CD4-positive, alpha-beta T cell treated with Interleukin-6 at 100 ng/mL for 8 hours (primary cell): ENCODE measurements at regions not wholly inside any gene's neighbourhood (a gene's known extent, or its start where the extent isn't known, plus 50 kb on each side); places are given as distances from the start of the nearest gene placed in this dataset.

Experiments
- DNase-seq: peaks from one replicate; pipeline ENCODE4 v3.0.0-alpha.2; 2020; ENCODE audit warnings: mixed read lengths, low spot score

DNA sequence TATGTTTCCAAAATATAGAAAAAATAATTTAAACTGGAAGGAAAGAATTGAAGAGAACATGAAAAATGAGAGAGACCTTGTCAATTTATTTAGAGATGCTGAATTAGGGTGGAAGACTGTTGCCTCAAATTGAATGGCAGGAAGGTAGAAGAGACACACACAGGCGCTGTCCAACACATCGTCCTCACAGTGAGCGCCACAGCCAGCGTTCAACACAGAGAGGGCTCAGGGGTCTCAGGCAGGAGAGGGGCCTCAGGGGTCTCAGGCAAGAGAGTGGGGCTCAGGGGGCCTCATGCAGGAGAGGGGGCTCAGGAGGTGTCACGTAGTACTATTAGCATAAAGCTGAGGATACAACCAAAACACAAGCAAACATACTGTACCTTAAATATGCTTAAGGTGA is 65.7 kb downstream of the TMEM18 start:
- DNase-seq: no peak

DNA sequence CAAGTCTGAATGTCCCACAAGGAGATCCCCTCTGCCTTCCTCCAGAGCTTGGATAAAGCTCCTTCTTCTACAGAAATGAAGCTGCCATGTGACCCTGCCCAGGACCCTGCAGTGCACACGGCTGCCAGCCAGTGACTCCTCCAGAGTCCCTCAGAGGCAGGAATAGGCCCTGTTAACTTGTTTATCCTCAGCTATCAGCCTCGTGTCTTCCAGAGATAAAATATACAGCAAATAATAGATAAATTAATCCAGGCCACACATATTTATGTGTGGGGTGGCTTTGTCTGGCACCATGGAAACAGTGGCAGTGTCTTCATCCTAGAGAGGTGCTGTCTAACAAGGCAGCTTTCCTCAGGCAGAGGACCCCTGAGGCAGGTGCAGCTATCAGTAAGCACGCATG is 66.7 kb downstream of the TMEM18 start:
- DNase-seq: no peak

- DNase-seq: no peak
Measured at GRCh38 chr2:609881-610280, 67.3 kb downstream of the TMEM18 start.

- no peak for DNase-seq
Measured at GRCh38 chr2:609449-609848, 67.8 kb downstream of the TMEM18 start.

DNA sequence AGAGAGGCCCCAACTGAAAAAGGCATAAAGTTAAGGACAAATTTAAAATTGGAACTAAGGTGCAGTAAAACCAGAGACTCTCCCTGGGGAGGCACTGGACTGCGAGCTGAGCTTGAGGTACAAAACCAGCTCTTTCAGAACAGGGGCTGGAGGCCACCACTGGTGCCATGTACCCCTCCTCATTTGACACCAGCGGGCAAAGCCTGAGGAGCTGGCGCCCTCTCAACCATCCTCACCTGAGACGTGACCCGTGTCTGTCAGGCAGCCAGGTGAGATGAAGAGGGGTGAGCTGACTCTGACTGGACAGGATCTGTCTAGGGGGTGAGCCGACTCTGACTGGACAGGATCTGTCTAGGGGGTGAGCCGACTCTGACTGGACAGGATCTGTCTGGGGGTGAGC is 68.5 kb downstream of the TMEM18 start:
- DNase-seq: no peak

- DNase-seq: no peak
Measured at GRCh38 chr2:608297-608696, 68.9 kb downstream of the TMEM18 start.

GRCh38 chr2:607709-608108 is 69.5 kb downstream of the TMEM18 start:
- no peak for DNase-seq

GRCh38 chr2:607172-607571 is 70.0 kb downstream of the TMEM18 start:
- DNase-seq: no peak

DNA sequence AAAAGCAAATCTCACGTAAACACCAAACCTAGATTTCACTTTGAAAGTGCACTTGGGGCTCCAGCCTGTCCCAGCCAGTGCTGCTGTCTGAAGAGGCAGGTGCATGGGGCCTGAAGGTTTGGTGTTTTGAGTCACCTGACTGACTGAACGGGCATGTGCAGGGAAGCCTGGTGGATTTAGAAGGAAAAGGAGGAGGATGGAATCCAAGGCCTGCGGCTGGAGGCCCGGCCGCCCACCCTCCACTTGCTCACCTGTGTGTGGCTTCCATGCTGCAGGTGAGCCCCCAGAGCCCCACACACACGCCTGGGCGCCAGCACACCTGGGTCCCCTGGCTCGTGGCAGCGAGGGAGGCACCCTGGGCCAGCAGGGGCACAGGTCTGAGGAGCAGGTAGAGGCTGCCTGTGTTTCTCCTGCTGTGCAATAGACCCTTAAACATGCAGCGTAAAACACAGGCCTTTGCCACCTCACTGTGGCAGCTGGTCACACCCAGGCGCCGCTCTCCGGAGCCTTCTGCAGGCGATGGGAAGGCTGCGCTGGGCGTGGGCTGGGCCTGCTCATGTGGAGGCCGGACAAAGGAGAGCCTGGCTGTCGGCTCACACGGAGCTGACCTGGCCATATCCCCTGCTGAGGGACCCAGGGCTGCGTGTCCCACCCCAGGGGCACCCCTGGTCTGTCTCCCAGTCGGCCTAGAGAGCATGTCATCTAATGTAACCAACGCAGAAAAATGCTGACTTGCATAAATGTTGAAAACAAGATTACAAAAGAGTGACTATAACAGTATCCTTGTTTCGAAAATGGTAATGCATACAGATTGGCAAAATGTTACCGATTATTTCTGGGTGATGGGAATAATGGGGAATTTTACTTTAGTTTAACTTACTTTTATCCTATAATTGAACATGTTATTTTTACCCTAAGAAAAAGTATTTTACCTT is 71.3 kb downstream of the TMEM18 start:
- no peak for DNase-seq

GRCh38 chr2:604854-605524 is 72.2 kb downstream of the TMEM18 start:
- no peak for DNase-seq

GRCh38 chr2:604385-604784 is 72.8 kb downstream of the TMEM18 start:
- DNase-seq: no peak

DNA sequence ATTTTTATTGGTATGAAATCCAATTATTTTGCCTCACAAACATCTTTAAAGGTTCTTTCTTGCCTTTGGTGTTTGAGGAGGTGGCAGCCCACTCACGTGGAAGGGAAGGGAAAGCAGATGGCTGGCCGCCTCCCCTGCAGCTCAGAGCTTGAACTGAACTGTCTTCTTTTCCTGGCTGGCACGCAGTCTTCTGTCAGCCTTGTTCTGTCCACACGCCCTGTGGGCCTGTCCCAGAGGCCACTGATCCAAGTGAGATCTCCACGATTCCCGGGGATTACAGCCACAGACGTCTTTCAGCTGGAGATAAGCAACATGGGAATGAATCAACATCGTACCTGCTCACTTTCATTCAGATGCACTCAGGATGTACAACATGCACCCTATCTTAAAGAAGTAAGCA is 73.3 kb downstream of the TMEM18 start:
- no peak for DNase-seq

GRCh38 chr2:603427-603826 is 73.8 kb downstream of the TMEM18 start:
- no peak for DNase-seq

- DNase-seq: no peak
Measured at GRCh38 chr2:602571-603359, 74.4 kb downstream of the TMEM18 start.

GRCh38 chr2:601806-602455 is 75.3 kb downstream of the TMEM18 start:
- no peak for DNase-seq

DNA sequence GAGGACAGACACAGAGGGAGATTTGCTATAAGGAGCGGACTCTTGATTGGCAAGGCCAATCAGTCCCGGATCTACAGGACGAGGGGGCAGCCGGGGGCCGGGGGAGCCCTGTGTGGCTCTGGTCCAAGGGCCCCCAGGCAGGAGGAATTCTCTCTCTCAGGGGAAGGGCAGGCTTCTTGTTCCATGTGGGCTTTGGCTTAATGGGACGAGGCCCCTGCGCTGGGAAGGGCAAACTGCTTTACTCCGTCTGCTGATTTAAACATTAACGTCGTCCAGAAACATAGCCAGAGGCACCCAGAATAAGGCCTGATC is 75.9 kb downstream of the TMEM18 start:
- no peak for DNase-seq

DNA sequence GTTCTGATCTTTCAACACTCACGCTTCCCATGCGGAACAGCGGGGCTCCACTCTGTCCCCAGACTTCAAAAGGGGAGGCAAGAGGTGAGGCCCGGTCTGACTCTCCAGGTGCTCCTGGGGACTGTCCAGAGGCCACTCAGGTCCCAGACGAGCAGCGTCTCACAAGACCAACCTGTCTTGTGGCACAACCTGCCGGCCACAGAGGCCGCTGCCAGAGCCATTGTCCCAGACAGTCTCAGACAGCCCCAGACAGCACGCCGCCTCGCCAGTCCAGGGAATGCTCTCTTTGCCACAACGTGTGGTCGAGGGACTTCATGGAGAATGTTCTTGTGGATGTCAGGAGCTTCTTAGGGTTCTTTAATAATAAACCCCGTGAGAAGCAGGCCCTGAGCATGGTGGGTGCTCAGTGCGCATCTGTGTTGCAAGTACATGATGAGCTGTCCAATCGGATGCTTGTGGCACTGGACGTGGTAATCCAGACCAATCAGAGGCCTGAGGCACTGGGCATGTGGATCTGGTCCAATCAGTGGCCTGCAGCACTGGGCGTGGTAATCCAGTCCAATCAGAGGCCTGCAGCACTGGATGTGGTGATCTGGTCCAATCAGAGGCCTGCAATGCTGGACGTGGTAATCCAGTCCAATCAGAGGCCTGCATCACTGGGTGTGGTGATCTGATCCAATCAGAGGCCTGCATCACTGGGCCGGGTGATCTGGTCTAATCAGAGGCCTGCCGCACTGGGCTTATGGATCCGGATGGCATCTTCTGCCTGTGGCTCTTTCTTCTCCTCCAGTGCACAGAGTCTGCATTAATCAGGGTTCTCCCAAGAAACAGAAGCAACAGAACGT is 76.4 kb downstream of the TMEM18 start:
- DNase-seq: no peak

DNA sequence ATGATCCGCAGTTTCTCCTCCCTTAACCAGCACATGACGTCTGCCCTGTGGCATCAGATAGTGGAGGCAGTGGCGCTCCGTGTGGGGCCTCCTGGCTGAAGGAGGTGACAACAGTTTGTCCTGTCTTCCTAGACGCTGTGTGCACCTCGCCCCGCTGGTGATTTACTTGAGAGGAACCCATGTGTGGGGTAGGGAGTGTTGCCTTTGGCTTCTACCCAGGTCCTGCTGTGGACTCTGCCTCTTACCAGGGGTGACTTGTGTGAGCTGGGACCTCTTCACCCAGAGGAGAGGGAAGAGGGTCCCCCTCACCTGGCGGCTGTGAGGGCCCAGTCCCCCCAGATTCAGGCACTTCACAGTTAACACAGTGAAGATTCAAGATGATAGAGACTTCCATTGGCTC is 77.6 kb downstream of the TMEM18 start:
- DNase-seq: no peak

GRCh38 chr2:598058-598802 is 79.0 kb downstream of the TMEM18 start:
- no peak for DNase-seq

- no peak for DNase-seq
Measured at GRCh38 chr2:595831-596592, 81.2 kb downstream of the TMEM18 start.
